H9 (cell line): ENCODE measurements at regions not wholly inside any gene's neighbourhood (a gene's known extent, or its start where the extent isn't known, plus 50 kb on each side); places are given as distances from the start of the nearest gene placed in this dataset.

Source experiments
- DNase-seq: peaks from one replicate; pipeline ENCODE4 v3.0.0-alpha.2; 2017
- H2AFZ ChIP-seq: one replicate; pipeline ENCODE4 v1.6.1; 2013; ENCODE audit warnings: mild to moderate bottlenecking, low read length, control low read depth, moderate library complexity
- H2AK5ac ChIP-seq: 2 replicates; pipeline ENCODE4 v1.6.1; 2013; ENCODE audit warnings: low read length, control low read depth, mixed read lengths; ENCODE audit not compliant: insufficient read length
- H2BK120ac ChIP-seq: one replicate; pipeline ENCODE4 v1.6.1; 2013; ENCODE audit warnings: low read depth, mild to moderate bottlenecking, low read length, control low read depth, inconsistent platforms; ENCODE audit not compliant: poor library complexity, severe bottlenecking
- H2BK12ac ChIP-seq: 2 replicates; pipeline ENCODE4 v1.6.1; 2013; ENCODE audit warnings: low read length, control low read depth, mixed read lengths, low read depth; ENCODE audit not compliant: insufficient read length
- H2BK15ac ChIP-seq: 2 replicates; pipeline ENCODE4 v1.6.1; 2013; ENCODE audit warnings: low read depth, low read length, control low read depth
- H2BK20ac ChIP-seq: one replicate; pipeline ENCODE4 v1.6.1; 2013; ENCODE audit warnings: low read depth, mild to moderate bottlenecking, low read length, control low read depth, inconsistent platforms; ENCODE audit not compliant: poor library complexity, severe bottlenecking
- H2BK5ac ChIP-seq: 2 replicates; pipeline ENCODE4 v1.6.1; 2013; ENCODE audit warnings: low read length, control low read depth, mixed read lengths; ENCODE audit not compliant: insufficient read length
- H3K14ac ChIP-seq: 2 replicates; pipeline ENCODE4 v1.6.1; 2013; ENCODE audit warnings: low read length, control low read depth; ENCODE audit not compliant: insufficient read depth
- H3K18ac ChIP-seq: 2 replicates; pipeline ENCODE4 v1.6.1; 2013; ENCODE audit warnings: low read depth, mild to moderate bottlenecking, mixed read lengths, low read length, control low read depth; ENCODE audit not compliant: insufficient read length
- H3K23ac ChIP-seq: 2 replicates; pipeline ENCODE4 v1.6.1; 2013; ENCODE audit warnings: low read length, control low read depth, mixed read lengths, low read depth; ENCODE audit not compliant: insufficient read length
- H3K23me2 ChIP-seq: 2 replicates; pipeline ENCODE4 v1.6.1; 2013; ENCODE audit warnings: low read depth, mild to moderate bottlenecking, mixed read lengths, low read length, control low read depth; ENCODE audit not compliant: insufficient read length, poor library complexity, severe bottlenecking
- H3K27ac ChIP-seq: 2 replicates; pipeline ENCODE4 v1.5.1; 2013; ENCODE audit warnings: low read length, control low read depth, mixed read lengths, low read depth; ENCODE audit not compliant: insufficient read length
- H3K27me3 ChIP-seq: 2 replicates; pipeline ENCODE4 v1.6.1; 2013; ENCODE audit warnings: low read length, control low read depth, inconsistent platforms; ENCODE audit not compliant: insufficient read depth
- H3K4ac ChIP-seq: 2 replicates; pipeline ENCODE4 v1.6.1; 2013; ENCODE audit warnings: low read depth, mild to moderate bottlenecking, control low read depth, inconsistent platforms, low read length, moderate library complexity
- H3K4me1 ChIP-seq: 2 replicates; pipeline ENCODE4 v1.6.1; 2013; ENCODE audit warnings: low read length, control low read depth, inconsistent platforms; ENCODE audit not compliant: insufficient read depth
- H3K4me2 ChIP-seq: 2 replicates; pipeline ENCODE4 v1.6.1; 2013; ENCODE audit warnings: low read length, control low read depth, mixed read lengths; ENCODE audit not compliant: insufficient read length, insufficient read depth
- H3K56ac ChIP-seq: 2 replicates; pipeline ENCODE4 v1.6.1; 2013; ENCODE audit warnings: low read depth, mild to moderate bottlenecking, mixed read lengths, low read length, control low read depth; ENCODE audit not compliant: insufficient read length
- H3K79me1 ChIP-seq: 2 replicates; pipeline ENCODE4 v1.6.1; 2013; ENCODE audit warnings: low read depth, mild to moderate bottlenecking, moderate library complexity, low read length, control low read depth, inconsistent platforms; ENCODE audit not compliant: insufficient read depth, poor library complexity, severe bottlenecking
- H3K79me2 ChIP-seq: 2 replicates; pipeline ENCODE4 v1.6.1; 2013; ENCODE audit warnings: low read length, control low read depth, inconsistent platforms; ENCODE audit not compliant: insufficient read depth
- H3K9ac ChIP-seq: 2 replicates; pipeline ENCODE4 v1.6.1; 2013; ENCODE audit warnings: low read length, control low read depth, mixed read lengths; ENCODE audit not compliant: insufficient read length; ENCODE audit errors: extremely low read depth
- H3K9me3 ChIP-seq: one replicate; pipeline ENCODE4 v1.6.1; 2013; ENCODE audit warnings: low read depth, low read length, inconsistent platforms; ENCODE audit not compliant: control insufficient read depth
- H3T11ph ChIP-seq: one replicate; pipeline ENCODE4 v1.6.1; 2013; ENCODE audit warnings: mild to moderate bottlenecking, low read length, control low read depth, inconsistent platforms
- H4K20me1 ChIP-seq: one replicate; pipeline ENCODE4 v1.6.1; 2013; ENCODE audit not compliant: control insufficient read depth, insufficient read length, insufficient read depth
- H4K5ac ChIP-seq: 2 replicates; pipeline ENCODE4 v1.6.1; 2013; ENCODE audit warnings: low read depth, mild to moderate bottlenecking, mixed read lengths, low read length, control low read depth; ENCODE audit not compliant: insufficient read length
- H4K8ac ChIP-seq: replicated peaks from 2 replicates; pipeline ENCODE4 v1.6.1; 2013; ENCODE audit warnings: low read length, control low read depth, mixed read lengths, low read depth; ENCODE audit not compliant: insufficient read length
- H4K91ac ChIP-seq: 2 replicates; pipeline ENCODE4 v1.6.1; 2013; ENCODE audit warnings: low read depth, mild to moderate bottlenecking, moderate library complexity, mixed read lengths, low read length, control low read depth; ENCODE audit not compliant: insufficient read length
- H3K27ac Mint-ChIP-seq, 3 experiments: 2 replicates in 2 of 3; 3 replicates in 1 of 3; pipeline ENCODE4 v1.8.0; 2020 to 2021; ENCODE audit warnings: mixed read lengths in 3 of 3, mild to moderate bottlenecking in 1 of 3, moderate library complexity in 1 of 3
- H3K27me3 Mint-ChIP-seq: 2 replicates; pipeline ENCODE4 v1.8.0; 2021; ENCODE audit warnings: low read depth, mild to moderate bottlenecking, moderate library complexity, mixed read lengths
- H3K36me3 Mint-ChIP-seq, 3 experiments: 2 replicates in 2 of 3; 3 replicates in 1 of 3; pipeline ENCODE4 v1.8.0; 2020 to 2021; ENCODE audit warnings: low read depth in 3 of 3, mixed read lengths in 3 of 3; ENCODE audit not compliant: insufficient read depth in 1 of 3
- H3K4me1 Mint-ChIP-seq, 2 experiments: 2 replicates each; pipeline ENCODE4 v1.8.0; 2020; ENCODE audit warnings: mixed read lengths in 2 of 2
- H3K4me3 Mint-ChIP-seq, 2 experiments: 2 replicates in 1 of 2; 3 replicates in 1 of 2; pipeline ENCODE4 v1.8.0; 2020 to 2021; ENCODE audit warnings: mild to moderate bottlenecking in 2 of 2, mixed read lengths in 2 of 2, moderate library complexity in 1 of 2
- H3K9me3 Mint-ChIP-seq, 2 experiments: 2 replicates in 1 of 2; 3 replicates in 1 of 2; pipeline ENCODE4 v1.8.0; 2020; ENCODE audit warnings: mild to moderate bottlenecking in 2 of 2, mixed read lengths in 2 of 2, moderate library complexity in 1 of 2
- WGBS: extraction: QIAGEN DNeasy Blood & Tissue Kit; methylation state at CpG from one replicate; pipeline ENCODE4 v1.1.7; 2013; ENCODE audit warnings: missing lambda C conversion rate, low lambda C conversion rate, mixed read lengths; ENCODE audit not compliant: insufficient read length; ENCODE audit errors: extremely low coverage; 5-methylcytosine and 5-hydroxymethylcytosine counted together
- TF ChIP-seq, protein P1 (sequence below): fragments of 200-600 bp; sonication (generic); conservative IDR thresholded peaks from 3 replicates; pipeline ENCODE4 v1.8.0; 2021; ENCODE audit warnings: antibody characterized with exemption, mild to moderate bottlenecking

DNA sequence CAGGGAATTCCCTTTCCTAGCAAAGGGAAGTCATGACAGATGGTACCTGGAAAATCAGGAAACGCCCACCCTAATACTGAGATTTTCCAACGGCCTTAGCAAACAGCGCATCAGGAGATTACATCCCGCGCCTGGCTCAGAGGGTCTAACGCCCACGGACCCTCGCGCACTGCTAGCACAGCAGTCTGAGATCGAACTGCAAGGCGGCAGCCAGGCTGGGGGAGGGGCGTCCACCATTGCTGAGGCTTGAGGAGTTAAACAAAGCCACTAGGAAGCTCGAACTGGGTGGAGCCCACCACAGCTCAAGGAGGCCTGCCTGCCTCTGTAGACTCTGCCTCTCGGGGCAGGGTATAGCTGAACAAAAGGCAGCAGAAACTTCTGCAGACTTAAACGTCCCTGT is 507.7 kb downstream of the ZIC3 start:
- no CpG with 5 or more reads among the region's 15 CpGs for WGBS
- H2BK5ac ChIP-seq, result no peak overlapping the region
- H3K4me2 ChIP-seq, result no peak overlapping the region
- H3K4me3 Mint-ChIP-seq, result no peak overlapping the region
- no peak overlapping the region for H3T11ph ChIP-seq
- H2AFZ ChIP-seq, result no peak overlapping the region
- no peak overlapping the region for H2BK15ac ChIP-seq
- H4K8ac ChIP-seq, result no peak overlapping the region
- H3K79me1 ChIP-seq, result no peaks in the 10 kb centered on the region
- H3K27me3 ChIP-seq, result no peaks in the 10 kb centered on the region
- no peak overlapping the region for H3K27ac Mint-ChIP-seq
- H3K23ac ChIP-seq, result no peak overlapping the region
- no peak overlapping the region for H4K91ac ChIP-seq
- H3K9me3 Mint-ChIP-seq, result peaks cover 2 to 58% of the 10 kb centered on the region in 2 experiments; a peak in 4 of 5 replicates
- no peak overlapping the region for H2BK120ac ChIP-seq
- H3K4ac ChIP-seq, result no peak overlapping the region
- no peak overlapping the region for H3K56ac ChIP-seq
- no peak for DNase-seq
- no peaks in the 10 kb centered on the region for H3K23me2 ChIP-seq
- H3K18ac ChIP-seq, result no peak overlapping the region
- H3K27me3 Mint-ChIP-seq, result peaks cover 2% of the 10 kb centered on the region
- no peak overlapping the region for H2BK20ac ChIP-seq
- no peaks in the 10 kb centered on the region for H4K20me1 ChIP-seq
- TF ChIP-seq, protein P1, sequence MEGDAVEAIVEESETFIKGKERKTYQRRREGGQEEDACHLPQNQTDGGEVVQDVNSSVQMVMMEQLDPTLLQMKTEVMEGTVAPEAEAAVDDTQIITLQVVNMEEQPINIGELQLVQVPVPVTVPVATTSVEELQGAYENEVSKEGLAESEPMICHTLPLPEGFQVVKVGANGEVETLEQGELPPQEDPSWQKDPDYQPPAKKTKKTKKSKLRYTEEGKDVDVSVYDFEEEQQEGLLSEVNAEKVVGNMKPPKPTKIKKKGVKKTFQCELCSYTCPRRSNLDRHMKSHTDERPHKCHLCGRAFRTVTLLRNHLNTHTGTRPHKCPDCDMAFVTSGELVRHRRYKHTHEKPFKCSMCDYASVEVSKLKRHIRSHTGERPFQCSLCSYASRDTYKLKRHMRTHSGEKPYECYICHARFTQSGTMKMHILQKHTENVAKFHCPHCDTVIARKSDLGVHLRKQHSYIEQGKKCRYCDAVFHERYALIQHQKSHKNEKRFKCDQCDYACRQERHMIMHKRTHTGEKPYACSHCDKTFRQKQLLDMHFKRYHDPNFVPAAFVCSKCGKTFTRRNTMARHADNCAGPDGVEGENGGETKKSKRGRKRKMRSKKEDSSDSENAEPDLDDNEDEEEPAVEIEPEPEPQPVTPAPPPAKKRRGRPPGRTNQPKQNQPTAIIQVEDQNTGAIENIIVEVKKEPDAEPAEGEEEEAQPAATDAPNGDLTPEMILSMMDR, result no peak
- H3K27ac ChIP-seq, result no peak overlapping the region
- no peak overlapping the region for H3K9ac ChIP-seq
- H2AK5ac ChIP-seq, result no peak overlapping the region
- 0 out of 2 replicates have a peak, but pooled peaks cover 1% of the 10 kb centered on the region for H3K4me1 ChIP-seq
- no peak overlapping the region for H3K14ac ChIP-seq
- H4K5ac ChIP-seq, result no peak overlapping the region
- peaks cover 0 to 2% (median 1%) of the 10 kb centered on the region in 3 experiments; a peak in 4 of 7 replicates for H3K36me3 Mint-ChIP-seq
- no peak overlapping the region for H2BK12ac ChIP-seq
- no peaks in the 10 kb centered on the region for H3K9me3 ChIP-seq
- H3K79me2 ChIP-seq, result no peaks in the 10 kb centered on the region
- H3K4me1 Mint-ChIP-seq, result peaks cover 0 to 4% of the 10 kb centered on the region in 2 experiments; a peak in 1 of 4 replicates
